Uterus (tissue), 2 donors: ENCODE measurements at regions not wholly inside any gene's neighbourhood (a gene's known extent, or its start where the extent isn't known, plus 50 kb on each side); places are given as distances from the start of the nearest gene placed in this dataset.

Experiments used
- POLR2A ChIP-seq, 2 donors: fragments of 450-650 bp; IDR thresholded peaks; one replicate each; pipeline ENCODE4 v1.6.1; 2016; ENCODE audit warnings: antibody characterized with exemption in 2 of 2, mild to moderate bottlenecking in 1 of 2, moderate library complexity in 1 of 2
- TF ChIP-seq, protein P1 (sequence below), 4 experiments: fragments of 200-600 bp in 2 of 4; fragments of 450-650 bp in 2 of 4; sonication (generic) in 2 of 4; IDR thresholded peaks; one replicate each; pipeline ENCODE4 v1.5.1; 2016 to 2019; ENCODE audit warnings: antibody characterized with exemption in 4 of 4, mild to moderate bottlenecking in 2 of 4, moderate library complexity in 1 of 4

DNA sequence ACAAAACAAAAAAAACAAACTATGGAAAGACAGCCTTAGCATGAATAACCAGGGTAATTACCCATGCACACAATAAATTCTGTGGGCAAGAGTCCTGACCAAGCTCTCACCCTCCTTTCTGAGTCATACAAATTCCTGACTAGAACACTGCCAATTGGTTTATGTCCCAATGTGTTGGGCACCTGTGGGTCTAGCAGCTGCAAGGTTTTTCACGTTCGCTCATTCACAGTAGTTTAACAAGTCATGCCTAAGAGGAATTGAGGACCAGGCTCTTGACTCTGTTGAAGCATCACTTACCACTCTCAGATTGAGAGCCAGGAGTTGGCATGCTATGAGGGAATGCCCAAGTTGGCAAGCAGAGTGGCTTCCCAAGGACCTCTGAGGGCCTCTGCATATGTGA is 205.5 kb upstream of the SLC24A2 start:
- TF ChIP-seq, protein P1, sequence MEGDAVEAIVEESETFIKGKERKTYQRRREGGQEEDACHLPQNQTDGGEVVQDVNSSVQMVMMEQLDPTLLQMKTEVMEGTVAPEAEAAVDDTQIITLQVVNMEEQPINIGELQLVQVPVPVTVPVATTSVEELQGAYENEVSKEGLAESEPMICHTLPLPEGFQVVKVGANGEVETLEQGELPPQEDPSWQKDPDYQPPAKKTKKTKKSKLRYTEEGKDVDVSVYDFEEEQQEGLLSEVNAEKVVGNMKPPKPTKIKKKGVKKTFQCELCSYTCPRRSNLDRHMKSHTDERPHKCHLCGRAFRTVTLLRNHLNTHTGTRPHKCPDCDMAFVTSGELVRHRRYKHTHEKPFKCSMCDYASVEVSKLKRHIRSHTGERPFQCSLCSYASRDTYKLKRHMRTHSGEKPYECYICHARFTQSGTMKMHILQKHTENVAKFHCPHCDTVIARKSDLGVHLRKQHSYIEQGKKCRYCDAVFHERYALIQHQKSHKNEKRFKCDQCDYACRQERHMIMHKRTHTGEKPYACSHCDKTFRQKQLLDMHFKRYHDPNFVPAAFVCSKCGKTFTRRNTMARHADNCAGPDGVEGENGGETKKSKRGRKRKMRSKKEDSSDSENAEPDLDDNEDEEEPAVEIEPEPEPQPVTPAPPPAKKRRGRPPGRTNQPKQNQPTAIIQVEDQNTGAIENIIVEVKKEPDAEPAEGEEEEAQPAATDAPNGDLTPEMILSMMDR (IDR thresholded peaks at IDR 0.05), result no peak
- no peak for TF ChIP-seq POLR2A (IDR thresholded peaks at IDR 0.05)
